ENCODE measurements at regions not wholly inside any gene's neighbourhood (a gene's known extent, or its start where the extent isn't known, plus 50 kb on each side); places are given as distances from the start of the nearest gene placed in this dataset.

DNA sequence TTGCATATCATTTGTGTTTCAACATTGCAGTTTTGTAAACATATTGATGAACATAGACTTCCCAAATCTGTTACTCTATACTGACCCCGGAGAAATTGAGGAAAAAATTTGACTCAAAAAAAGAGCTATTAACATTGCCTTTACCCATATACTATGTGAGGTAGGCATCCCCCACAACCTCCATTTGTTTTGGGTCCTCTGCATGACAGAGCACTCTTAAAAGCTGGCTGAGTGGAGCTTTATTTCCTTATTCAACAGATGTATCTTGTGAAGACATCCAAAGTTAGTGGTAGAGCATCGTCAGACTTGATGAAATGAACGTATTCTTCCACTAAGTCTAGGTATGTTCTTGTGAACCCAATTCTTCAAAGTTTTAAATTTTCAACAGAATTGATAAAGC is 310.5 kb downstream of the CDH9 start:
- no peak overlapping the region for H3K27ac ChIP-seq (ENCODE audit: low read depth in 1 of 2, low read length in 2 of 2)
- no peak for DNase-seq
- TF ChIP-seq, protein P1, sequence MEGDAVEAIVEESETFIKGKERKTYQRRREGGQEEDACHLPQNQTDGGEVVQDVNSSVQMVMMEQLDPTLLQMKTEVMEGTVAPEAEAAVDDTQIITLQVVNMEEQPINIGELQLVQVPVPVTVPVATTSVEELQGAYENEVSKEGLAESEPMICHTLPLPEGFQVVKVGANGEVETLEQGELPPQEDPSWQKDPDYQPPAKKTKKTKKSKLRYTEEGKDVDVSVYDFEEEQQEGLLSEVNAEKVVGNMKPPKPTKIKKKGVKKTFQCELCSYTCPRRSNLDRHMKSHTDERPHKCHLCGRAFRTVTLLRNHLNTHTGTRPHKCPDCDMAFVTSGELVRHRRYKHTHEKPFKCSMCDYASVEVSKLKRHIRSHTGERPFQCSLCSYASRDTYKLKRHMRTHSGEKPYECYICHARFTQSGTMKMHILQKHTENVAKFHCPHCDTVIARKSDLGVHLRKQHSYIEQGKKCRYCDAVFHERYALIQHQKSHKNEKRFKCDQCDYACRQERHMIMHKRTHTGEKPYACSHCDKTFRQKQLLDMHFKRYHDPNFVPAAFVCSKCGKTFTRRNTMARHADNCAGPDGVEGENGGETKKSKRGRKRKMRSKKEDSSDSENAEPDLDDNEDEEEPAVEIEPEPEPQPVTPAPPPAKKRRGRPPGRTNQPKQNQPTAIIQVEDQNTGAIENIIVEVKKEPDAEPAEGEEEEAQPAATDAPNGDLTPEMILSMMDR (IDR thresholded peaks at IDR 0.05) = no peak
- ChIA-PET POLR2A (no interaction called here), CTCF (no interaction called here)
- no peak overlapping the region for H3K4me3 ChIP-seq (ENCODE audit: low read length)
- no peaks in the 10 kb centered on the region for H3K4me1 ChIP-seq (ENCODE audit: insufficient read depth, low read length)
- peaks cover 0 to 4% of the 10 kb centered on the region in 2 experiments for H3K9me3 ChIP-seq (ENCODE audit: control insufficient read depth in 1 of 2, insufficient read depth in 1 of 2, low read length in 2 of 2)
- Mint-ChIP-seq H3K4me1 (ENCODE audit: low read depth) (no peaks in the 10 kb centered on the region), H3K27ac (no peak overlapping the region), H3K9me3 (peaks cover 22% of the 10 kb centered on the region), H3K27me3 (no peaks in the 10 kb centered on the region), H3K36me3 (ENCODE audit: low read depth) (no peaks in the 10 kb centered on the region), H3K4me3 (no peak overlapping the region)
- intact Hi-C loops (cut with DNase I, micrococcal nuclease) = no loop called here
- H3K27me3 ChIP-seq (ENCODE audit: control insufficient read depth in 1 of 2, insufficient read depth in 2 of 2, low read length in 2 of 2) = no peaks in the 10 kb centered on the region
- no peaks in the 10 kb centered on the region for H3K36me3 ChIP-seq (ENCODE audit: insufficient read depth, low read length)
- ATAC-seq (ENCODE audit: poor library complexity) = no peak

DNA sequence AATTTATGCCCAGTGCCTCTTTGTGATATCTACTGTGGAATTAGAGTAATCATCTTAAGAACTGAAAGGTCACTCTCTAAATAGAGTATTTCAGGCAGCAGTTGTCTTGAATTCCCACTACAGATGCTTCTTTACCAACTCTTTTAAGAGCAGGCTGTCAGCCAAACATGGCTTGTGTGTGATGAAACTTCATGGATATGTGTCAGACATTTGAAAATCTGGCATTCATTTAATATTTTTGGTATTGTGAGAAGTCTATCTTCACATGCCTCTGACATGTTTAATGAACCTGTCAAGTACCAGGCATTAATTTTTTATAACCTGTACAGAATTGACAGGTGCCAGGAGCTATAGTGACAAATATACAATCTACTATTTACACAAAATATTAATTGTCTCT is 318.6 kb downstream of the CDH9 start:
- Histone ChIP-seq H3K27me3 (ENCODE audit: control insufficient read depth in 1 of 2, insufficient read depth in 2 of 2, low read length in 2 of 2) (no peaks in the 10 kb centered on the region), H3K9me3 (ENCODE audit: control insufficient read depth in 1 of 2, insufficient read depth in 1 of 2, low read length in 2 of 2) (peaks cover 0 to 5% of the 10 kb centered on the region in 2 experiments), H3K27ac (ENCODE audit: low read depth in 1 of 2, low read length in 2 of 2) (no peak overlapping the region), H3K4me3 (ENCODE audit: low read length) (no peak overlapping the region), H3K4me1 (ENCODE audit: insufficient read depth, low read length) (no peaks in the 10 kb centered on the region), H3K36me3 (ENCODE audit: insufficient read depth, low read length) (no peaks in the 10 kb centered on the region)
- TF ChIP-seq, protein P1 (IDR thresholded peaks at IDR 0.05) = no peak
- Mint-ChIP-seq H3K9me3 (peaks cover 16% of the 10 kb centered on the region), H3K4me3 (no peak overlapping the region), H3K27me3 (no peaks in the 10 kb centered on the region), H3K27ac (no peak overlapping the region), H3K36me3 (ENCODE audit: low read depth) (no peaks in the 10 kb centered on the region), H3K4me1 (ENCODE audit: low read depth) (no peaks in the 10 kb centered on the region)
- ChIA-PET POLR2A (no interaction called here), CTCF (no interaction called here)
- no peak for DNase-seq
- no peak for ATAC-seq (ENCODE audit: poor library complexity)
- intact Hi-C loops (cut with DNase I, micrococcal nuclease) = no loop called here

DNA sequence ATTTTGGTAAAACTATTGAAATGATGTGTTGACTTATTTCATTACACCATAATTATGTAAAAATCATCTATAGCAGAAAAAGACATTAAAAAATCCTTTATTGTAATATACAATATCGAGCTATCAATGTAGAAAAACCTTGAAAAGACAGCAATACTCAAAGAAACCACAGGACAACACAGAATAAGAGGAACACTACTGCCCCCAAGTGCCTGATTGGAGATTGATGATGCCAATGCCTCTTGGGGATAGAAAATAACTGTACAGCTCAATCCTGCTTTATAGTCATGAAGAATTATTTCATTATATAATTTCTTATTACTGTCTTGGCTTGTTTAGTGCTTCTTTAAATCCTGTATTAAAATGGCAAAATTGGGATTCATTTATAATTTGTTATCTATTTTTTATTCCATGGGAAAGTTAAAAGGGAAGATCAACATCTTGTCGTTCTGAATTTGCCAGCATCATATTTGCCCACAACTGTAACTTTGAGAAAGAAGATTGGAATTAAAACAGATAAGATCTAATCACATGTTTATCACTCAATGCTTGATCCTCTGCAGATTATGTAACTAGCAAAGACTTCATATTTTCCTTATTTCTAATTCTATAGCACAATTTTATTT is 337.5 kb downstream of the CDH9 start:
- Histone ChIP-seq H3K9me3 (ENCODE audit: control insufficient read depth in 1 of 2, insufficient read depth in 1 of 2, low read length in 2 of 2) (peaks cover 0 to 10% of the 10 kb centered on the region in 2 experiments), H3K27me3 (ENCODE audit: control insufficient read depth in 1 of 2, insufficient read depth in 2 of 2, low read length in 2 of 2) (no peaks in the 10 kb centered on the region), H3K4me3 (ENCODE audit: low read length) (no peak overlapping the region), H3K36me3 (ENCODE audit: insufficient read depth, low read length) (no peaks in the 10 kb centered on the region), H3K27ac (ENCODE audit: low read depth in 1 of 2, low read length in 2 of 2) (no peak overlapping the region), H3K4me1 (ENCODE audit: insufficient read depth, low read length) (no peaks in the 10 kb centered on the region)
- H3K9me3 Mint-ChIP-seq = peaks cover 5% of the 10 kb centered on the region
- intact Hi-C loops (cut with DNase I, micrococcal nuclease) = no loop called here
- H3K36me3 Mint-ChIP-seq (ENCODE audit: low read depth) = no peaks in the 10 kb centered on the region
- H3K27ac Mint-ChIP-seq = no peak overlapping the region
- TF ChIP-seq, protein P1 (IDR thresholded peaks at IDR 0.05) = no peak
- no peak for DNase-seq
- no peak overlapping the region for H3K4me3 Mint-ChIP-seq
- POLR2A ChIA-PET = no interaction called here
- no peak for ATAC-seq (ENCODE audit: poor library complexity)
- no peaks in the 10 kb centered on the region for H3K27me3 Mint-ChIP-seq
- no peaks in the 10 kb centered on the region for H3K4me1 Mint-ChIP-seq (ENCODE audit: low read depth)
- CTCF ChIA-PET = no interaction called here

Data from CD4-positive, alpha-beta T cell (primary cell).